Vagina (tissue), 2 donors: ENCODE measurements at regions not wholly inside any gene's neighbourhood (a gene's known extent, or its start where the extent isn't known, plus 50 kb on each side); places are given as distances from the start of the nearest gene placed in this dataset.

ENCODE experiments used
- POLR2A ChIP-seq, 2 donors: fragments of 450-650 bp; IDR thresholded peaks; one replicate each; pipeline ENCODE4 v1.6.1; 2017; ENCODE audit warnings: antibody characterized with exemption in 2 of 2, mild to moderate bottlenecking in 2 of 2, moderate library complexity in 2 of 2
- POLR2AphosphoS5 ChIP-seq, 2 donors: sonication (generic); formaldehyde crosslinking; IDR thresholded peaks; one replicate each; pipeline ENCODE4 v1.9.0; 2017; ENCODE audit warnings: antibody characterized with exemption in 2 of 2, mild to moderate bottlenecking in 2 of 2, low read depth in 1 of 2; ENCODE audit not compliant: insufficient read depth in 1 of 2
- TF ChIP-seq, protein P1 (sequence below), 3 experiments: fragments of 450-650 bp in 2 of 3; fragments of 200-600 bp in 1 of 3; sonication (generic) in 1 of 3; IDR thresholded peaks; one replicate each; pipeline ENCODE4 v1.5.1; 2017 to 2019; ENCODE audit warnings: antibody characterized with exemption in 3 of 3, mild to moderate bottlenecking in 2 of 3, moderate library complexity in 2 of 3

DNA sequence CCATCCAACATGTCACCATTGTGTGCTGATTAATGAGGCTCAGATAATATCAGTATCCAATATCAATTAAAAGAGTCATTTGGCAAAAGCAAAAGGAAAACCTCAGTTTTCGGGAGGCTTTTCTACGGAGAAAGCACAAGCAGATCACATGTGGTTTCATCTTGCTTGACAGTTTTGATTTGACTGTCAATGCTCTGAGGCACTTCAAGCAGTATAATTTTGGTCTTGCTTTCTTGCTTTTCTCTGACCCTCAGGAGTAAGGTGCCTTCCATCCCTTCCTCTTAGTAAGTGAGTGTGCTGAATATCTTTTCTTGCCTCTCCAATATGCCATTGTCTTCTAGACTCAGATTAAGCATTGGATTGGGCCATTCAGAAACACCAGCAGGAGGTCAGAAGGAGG lies 115.5 kb upstream of the CALCR start:
- TF ChIP-seq POLR2AphosphoS5 (IDR thresholded peaks at IDR 0.05; ENCODE audit: insufficient read depth in 1 of 2, low read depth in 1 of 2) (no peak), POLR2A (IDR thresholded peaks at IDR 0.05) (no peak)
- TF ChIP-seq, protein P1, sequence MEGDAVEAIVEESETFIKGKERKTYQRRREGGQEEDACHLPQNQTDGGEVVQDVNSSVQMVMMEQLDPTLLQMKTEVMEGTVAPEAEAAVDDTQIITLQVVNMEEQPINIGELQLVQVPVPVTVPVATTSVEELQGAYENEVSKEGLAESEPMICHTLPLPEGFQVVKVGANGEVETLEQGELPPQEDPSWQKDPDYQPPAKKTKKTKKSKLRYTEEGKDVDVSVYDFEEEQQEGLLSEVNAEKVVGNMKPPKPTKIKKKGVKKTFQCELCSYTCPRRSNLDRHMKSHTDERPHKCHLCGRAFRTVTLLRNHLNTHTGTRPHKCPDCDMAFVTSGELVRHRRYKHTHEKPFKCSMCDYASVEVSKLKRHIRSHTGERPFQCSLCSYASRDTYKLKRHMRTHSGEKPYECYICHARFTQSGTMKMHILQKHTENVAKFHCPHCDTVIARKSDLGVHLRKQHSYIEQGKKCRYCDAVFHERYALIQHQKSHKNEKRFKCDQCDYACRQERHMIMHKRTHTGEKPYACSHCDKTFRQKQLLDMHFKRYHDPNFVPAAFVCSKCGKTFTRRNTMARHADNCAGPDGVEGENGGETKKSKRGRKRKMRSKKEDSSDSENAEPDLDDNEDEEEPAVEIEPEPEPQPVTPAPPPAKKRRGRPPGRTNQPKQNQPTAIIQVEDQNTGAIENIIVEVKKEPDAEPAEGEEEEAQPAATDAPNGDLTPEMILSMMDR (IDR thresholded peaks at IDR 0.05): no peak
